GM19025 (cell line): ENCODE measurements at regions not wholly inside any gene's neighbourhood (a gene's known extent, or its start where the extent isn't known, plus 50 kb on each side); places are given as distances from the start of the nearest gene placed in this dataset.

Source experiments
- ATAC-seq: cut with Tn5 transposase; IDR thresholded peaks from one replicate; pipeline ENCODE4 v1.9.1; 2021; ENCODE audit warnings: mild to moderate bottlenecking, low read depth, moderate library complexity; ENCODE audit not compliant: unreplicated experiment

- no peak for ATAC-seq
Observed at GRCh38 chr12:115763982-115764621, 513.4 kb downstream of the MED13L start.

DNA sequence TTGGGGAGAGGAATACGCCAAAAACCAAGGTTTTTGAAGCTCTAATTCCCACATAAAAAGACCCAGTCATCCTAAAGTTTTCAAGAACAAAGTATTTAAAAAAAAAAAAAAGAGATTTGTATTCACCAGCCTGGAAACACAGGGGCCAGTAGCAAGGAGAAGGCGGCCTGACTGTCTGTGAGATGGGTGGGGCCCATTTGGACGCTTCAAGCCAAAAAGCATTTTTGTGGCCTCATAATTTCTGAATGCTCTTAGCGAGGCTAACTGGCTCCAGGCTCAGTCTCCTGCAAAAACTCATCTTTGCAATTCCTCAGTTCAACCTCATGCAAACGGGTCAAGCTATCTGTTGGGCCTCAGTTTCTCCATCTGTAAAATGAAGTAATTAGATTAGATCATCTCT lies 514.1 kb downstream of the MED13L start:
- ATAC-seq = no peak

DNA sequence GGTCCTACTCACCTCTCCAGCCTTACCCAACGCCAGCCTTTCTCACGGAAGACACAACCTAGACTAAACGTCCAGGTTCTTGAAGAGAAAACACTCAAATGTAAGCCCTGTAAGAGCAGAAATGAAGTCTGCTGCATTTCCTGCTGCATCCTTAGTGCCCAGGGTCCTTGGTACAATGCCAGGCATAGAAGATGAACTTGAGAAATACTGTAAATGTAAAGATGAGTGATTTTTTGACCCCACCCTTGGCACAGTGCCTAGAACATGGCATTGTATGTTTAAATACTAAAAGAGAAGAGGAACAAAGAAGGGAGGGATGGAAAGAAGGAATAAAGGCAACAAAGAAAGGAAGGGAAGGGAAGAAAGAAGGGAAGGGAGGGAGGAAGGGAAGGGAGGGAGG lies 514.6 kb downstream of the MED13L start:
- no peak for ATAC-seq

DNA sequence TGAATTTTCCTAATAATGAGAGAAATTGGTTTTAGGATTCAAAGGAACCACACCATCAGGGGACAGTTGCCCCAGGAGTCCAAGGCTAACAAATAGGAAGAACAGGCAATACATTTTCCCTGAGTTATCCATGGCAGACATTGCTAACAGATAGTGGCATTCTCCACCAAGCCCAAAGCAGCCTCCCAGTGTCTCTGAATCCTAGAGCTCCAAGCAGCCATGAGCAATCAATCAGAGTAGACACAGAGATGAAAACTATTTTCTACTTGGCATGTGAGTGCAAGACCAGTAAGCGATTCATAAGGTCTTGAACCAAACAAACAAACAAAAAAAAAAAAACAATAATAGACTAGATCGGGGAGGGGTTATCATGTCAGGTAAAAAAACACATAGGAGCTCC lies 515.7 kb downstream of the MED13L start:
- ATAC-seq = no peak

GRCh38 chr12:115760231-115760630 lies 517.3 kb downstream of the MED13L start:
- no peak for ATAC-seq

- ATAC-seq = no peak
Observed at GRCh38 chr12:115758877-115759620, 518.4 kb downstream of the MED13L start.

DNA sequence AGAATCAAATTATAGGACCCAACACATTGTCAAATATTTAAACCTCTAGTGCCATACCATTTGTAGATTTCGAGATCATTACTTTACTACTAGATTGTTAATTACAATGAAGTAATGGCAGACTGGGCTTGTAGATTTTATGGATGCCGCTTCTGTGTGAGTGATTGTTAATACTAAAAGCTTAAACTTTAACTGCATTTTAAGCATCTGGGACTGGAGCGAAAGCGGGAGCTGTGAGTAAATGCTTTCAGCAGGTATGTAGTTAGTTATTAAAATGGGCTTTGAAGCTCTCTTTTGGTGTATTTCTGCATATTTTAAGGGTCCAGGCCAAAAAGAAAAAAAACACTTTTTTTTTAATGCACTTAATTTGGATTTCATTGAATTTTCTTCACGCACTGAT lies 519.3 kb downstream of the MED13L start:
- ATAC-seq = no peak

GRCh38 chr12:115756804-115757203 lies 520.7 kb downstream of the MED13L start:
- ATAC-seq = no peak

DNA sequence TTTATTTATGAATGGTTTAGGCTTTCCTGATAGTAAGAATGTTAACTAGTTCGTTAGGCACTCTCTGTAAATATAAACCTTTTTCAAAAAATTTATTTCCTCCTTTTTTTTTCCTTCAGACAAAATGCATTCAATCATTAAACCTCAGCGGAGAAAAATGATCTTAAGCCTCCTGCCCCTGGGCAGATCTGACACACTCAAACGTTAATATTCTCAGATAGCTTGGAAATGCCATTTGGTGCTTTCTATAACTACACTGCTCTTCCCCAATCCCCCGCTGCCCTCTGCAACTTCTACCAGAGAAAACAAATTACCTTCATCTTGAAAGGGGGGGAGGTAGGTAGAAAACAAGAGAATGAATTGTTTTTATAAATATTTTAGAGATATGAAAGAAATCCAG lies 521.2 kb downstream of the MED13L start:
- no peak for ATAC-seq

GRCh38 chr12:115755725-115756085 lies 521.8 kb downstream of the MED13L start:
- no peak for ATAC-seq

GRCh38 chr12:115755061-115755724 lies 522.3 kb downstream of the MED13L start:
- ATAC-seq = no peak

GRCh38 chr12:115752913-115753726 lies 524.4 kb downstream of the MED13L start:
- ATAC-seq = no peak

GRCh38 chr12:115752156-115752555 lies 525.3 kb downstream of the MED13L start:
- no peak for ATAC-seq

DNA sequence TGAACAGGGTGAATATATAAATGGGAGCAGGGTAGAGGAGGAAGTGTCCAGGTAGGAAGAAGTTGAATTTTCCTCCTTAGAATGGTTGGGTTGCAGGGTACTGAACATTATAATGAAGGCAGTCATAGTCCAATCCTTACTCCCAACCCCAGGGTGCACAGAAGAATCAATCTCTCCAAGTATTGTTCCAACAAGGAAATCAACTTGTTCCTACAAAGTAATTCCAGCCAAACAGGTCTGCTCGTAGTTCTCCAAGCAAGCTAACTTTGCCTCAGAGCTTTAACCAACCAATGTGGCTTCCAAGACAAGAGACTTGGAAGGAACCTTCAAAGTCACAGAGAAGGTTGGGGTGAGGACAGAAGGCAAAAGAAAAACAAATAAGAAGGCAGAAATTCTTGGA lies 527.2 kb downstream of the MED13L start:
- no peak for ATAC-seq

DNA sequence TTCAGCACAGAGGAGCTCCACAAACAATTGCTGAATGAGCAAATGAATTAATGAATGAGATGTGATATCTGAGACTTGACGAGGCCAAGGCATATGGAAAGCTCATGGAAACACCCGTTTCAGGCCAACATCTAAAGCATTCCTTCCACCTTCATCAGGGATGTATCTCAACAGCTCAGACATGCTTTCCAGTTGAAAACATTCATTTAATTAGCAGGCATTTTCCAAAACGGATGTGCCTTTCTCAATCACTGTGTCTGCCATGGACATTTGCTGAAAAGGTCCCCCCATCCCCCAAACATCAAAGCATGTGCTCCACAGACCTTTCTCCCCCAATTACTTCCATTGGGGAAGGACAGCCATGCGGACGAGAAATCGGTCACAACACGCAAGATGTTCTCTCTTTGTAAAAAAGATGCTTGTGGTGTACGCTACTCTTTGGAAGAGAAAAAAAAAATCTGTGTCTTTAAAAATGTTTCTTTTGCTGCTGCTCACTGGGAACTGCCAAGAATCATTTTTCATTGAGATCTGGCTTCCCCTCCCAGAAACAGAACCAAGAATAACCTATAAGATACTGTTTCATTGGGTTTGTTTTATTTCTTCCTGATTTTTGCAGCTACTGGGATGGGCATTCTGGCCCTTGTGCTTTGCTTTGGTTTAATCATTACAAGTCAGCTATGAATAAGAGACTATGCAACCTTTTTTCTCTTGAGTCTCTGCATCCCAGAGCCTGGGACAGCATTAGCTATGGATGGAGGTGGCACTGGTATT lies 528.2 kb downstream of the MED13L start:
- ATAC-seq = no peak

- no peak for ATAC-seq
Observed at GRCh38 chr12:115740586-115741155, 536.8 kb downstream of the MED13L start.

GRCh38 chr12:115737895-115738294 lies 539.6 kb downstream of the MED13L start:
- ATAC-seq = no peak

GRCh38 chr12:115736360-115736759 lies 541.1 kb downstream of the MED13L start:
- no peak for ATAC-seq

DNA sequence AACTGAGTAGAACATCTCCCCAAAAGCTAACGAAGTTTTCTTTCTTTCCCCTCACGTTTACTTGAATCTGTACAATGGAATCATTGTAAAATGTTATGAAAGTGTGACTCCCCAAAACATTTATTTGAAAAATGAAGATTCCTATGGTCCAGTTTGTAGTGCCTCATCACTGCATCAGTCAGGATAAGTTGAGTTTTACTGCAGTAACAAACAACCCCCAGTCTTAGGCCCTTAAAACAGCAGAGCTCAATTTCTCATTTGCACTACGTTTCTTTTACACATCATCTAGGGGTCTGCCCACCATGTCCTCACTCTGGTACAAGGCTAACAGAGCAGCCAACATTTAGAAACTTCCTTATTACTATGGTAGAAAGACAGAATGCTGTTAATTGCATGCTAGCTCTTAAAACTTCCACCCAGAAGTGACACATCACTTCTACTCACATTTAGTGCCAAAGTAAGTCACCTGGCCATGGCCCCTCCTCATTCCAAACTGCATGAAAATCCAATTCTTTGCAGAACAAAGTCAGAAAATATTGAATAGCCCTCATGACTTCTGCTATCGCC lies 546.4 kb downstream of the MED13L start:
- ATAC-seq = no peak

DNA sequence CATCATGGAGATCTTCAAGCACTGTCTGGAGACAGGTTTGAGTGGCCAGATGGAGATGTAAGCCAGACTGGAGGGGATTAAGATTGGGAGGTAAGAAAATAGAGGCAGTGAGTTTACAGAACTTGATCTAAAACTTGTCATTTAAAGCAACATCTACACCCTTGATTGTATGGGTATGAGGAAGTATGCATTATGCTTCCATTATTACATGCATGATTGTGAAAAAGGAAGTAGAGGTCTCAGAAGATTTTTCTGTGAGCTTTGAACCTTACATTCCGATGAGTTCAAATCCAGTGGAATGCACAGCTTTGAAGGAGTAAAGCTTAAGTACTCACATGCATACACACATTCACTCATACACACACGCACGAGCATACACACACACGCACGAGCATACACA lies 550.8 kb downstream of the MED13L start:
- no peak for ATAC-seq
